Right renal cortex interstitium (tissue), 3 donors: ENCODE measurements at regions not wholly inside any gene's neighbourhood (a gene's known extent, or its start where the extent isn't known, plus 50 kb on each side); places are given as distances from the start of the nearest gene placed in this dataset.
"Not testable (repeated sequence)": the region's sequence is repeated elsewhere in the genome, so short reads cannot be mapped to it uniquely, and the experiment has no call there.

ENCODE experiments used
- DNase-seq, 3 donors: peaks; one replicate each; pipeline ENCODE4 v3.0.0-alpha.2; 2013; ENCODE audit warnings: low read depth in 3 of 3, low spot score in 2 of 3

- DNase-seq: no peak
Measured at GRCh38 chr10:131838966-131839742, 61.7 kb upstream of the PPP2R2D start.

- DNase-seq: not testable (repeated sequence)
Measured at GRCh38 chr10:131839880-131840787, 60.7 kb upstream of the PPP2R2D start.

GRCh38 chr10:131840788-131841118 is 60.1 kb upstream of the PPP2R2D start:
- no peak for DNase-seq

- DNase-seq: no peak
Measured at GRCh38 chr10:131841131-131841660, 59.6 kb upstream of the PPP2R2D start.

GRCh38 chr10:131841661-131842139 is 59.1 kb upstream of the PPP2R2D start:
- DNase-seq: no peak

GRCh38 chr10:131842351-131843088 is 58.3 kb upstream of the PPP2R2D start:
- no peak for DNase-seq

GRCh38 chr10:131843089-131843595 is 57.7 kb upstream of the PPP2R2D start:
- DNase-seq: no peak

- no peak for DNase-seq
Measured at GRCh38 chr10:131843881-131844284, 56.9 kb upstream of the PPP2R2D start.

- DNase-seq: no peak
Measured at GRCh38 chr10:131844529-131845084, 56.2 kb upstream of the PPP2R2D start.

GRCh38 chr10:131845505-131846239 is 55.1 kb upstream of the PPP2R2D start:
- DNase-seq: no peak

- no peak for DNase-seq
Measured at GRCh38 chr10:131846240-131847101, 54.3 kb upstream of the PPP2R2D start.

- no peak for DNase-seq
Measured at GRCh38 chr10:131847241-131847783, 53.5 kb upstream of the PPP2R2D start.

GRCh38 chr10:131848296-131848695 is 52.5 kb upstream of the PPP2R2D start:
- DNase-seq: no peak

- DNase-seq: no peak
Measured at GRCh38 chr10:131848741-131849590, 51.8 kb upstream of the PPP2R2D start.

GRCh38 chr10:131849591-131850382 is 51.0 kb upstream of the PPP2R2D start:
- DNase-seq: no peak

GRCh38 chr10:131850383-131850870 is 50.4 kb upstream of the PPP2R2D start:
- DNase-seq: no peak
